ENCODE measurements at regions not wholly inside any gene's neighbourhood (a gene's known extent, or its start where the extent isn't known, plus 50 kb on each side); places are given as distances from the start of the nearest gene placed in this dataset. TPM values are rescaled to one million over a fixed set of nuclear protein-coding genes. Genes with fewer than 3 reads are reported as not detected.

- H3K9me3 ChIP-seq, result no peaks in the 10 kb centered on the region
- no peaks in the 10 kb centered on the region for H3K36me3 ChIP-seq
- H3K27ac ChIP-seq, result no peak overlapping the region
- peaks cover 0 to 9% (median 2%) of the 10 kb centered on the region in 4 donors for H3K4me1 ChIP-seq
- peaks cover 0 to 58% of the 10 kb centered on the region in 2 donors for H3K27me3 ChIP-seq
- WGBS, 2 donors, result 84 to 88% methylated on average over 3 of the region's 3 CpGs
- TF ChIP-seq CTCF (IDR thresholded peaks at IDR 0.05), result no peak
- TF ChIP-seq POLR2A (IDR thresholded peaks at IDR 0.05), result no peak
- TF ChIP-seq EP300 (IDR thresholded peaks at IDR 0.05), result no peak
- no peak overlapping the region for H3K4me3 ChIP-seq
- no peak for DNase-seq (ENCODE audit: low spot score in 2 of 2)
Observed at GRCh38 chr20:63057171-63058117, 50.7 kb upstream of the BHLHE23 start.

GRCh38 chr20:63056236-63057170, 49.7 kb upstream of the BHLHE23 start:
- no peaks in the 10 kb centered on the region for H3K36me3 ChIP-seq
- no peak overlapping the region for H3K27ac ChIP-seq
- H3K4me1 ChIP-seq, result peaks cover 0 to 9% (median 2%) of the 10 kb centered on the region in 4 donors
- peaks cover 0 to 68% of the 10 kb centered on the region in 2 donors for H3K27me3 ChIP-seq
- TF ChIP-seq CTCF (IDR thresholded peaks at IDR 0.05), result peak; percentile 67 to 89 (median 87)
- no peak for TF ChIP-seq EP300 (IDR thresholded peaks at IDR 0.05)
- no peak for TF ChIP-seq POLR2A (IDR thresholded peaks at IDR 0.05)
- WGBS, 2 donors, result 12% methylated on average over 26 to 27 of the region's 39 CpGs
- H3K9me3 ChIP-seq, result no peaks in the 10 kb centered on the region
- DNase-seq (ENCODE audit: low spot score in 2 of 2), result no peak
- H3K4me3 ChIP-seq, result no peak overlapping the region

Small RNAs in the stretch of these regions (small RNA-seq; reads per million reads assigned to genes)
- not detected for gene RF00635
